GM13977 (cell line): ENCODE measurements at regions not wholly inside any gene's neighbourhood (a gene's known extent, or its start where the extent isn't known, plus 50 kb on each side); places are given as distances from the start of the nearest gene placed in this dataset.
"Not testable (repeated sequence)": the region's sequence is repeated elsewhere in the genome, so short reads cannot be mapped to it uniquely, and the experiment has no call there.

Experiments used
- DNase-seq: peaks from one replicate; pipeline ENCODE4 v3.0.0; 2012; ENCODE audit warnings: low spot score
- in situ Hi-C: fragments of 300-500 bp; cut with MboI; formaldehyde crosslinking; loops from one replicate; pipeline ENCODE4 v1.12.0; 2022; ENCODE audit warnings: low sequenced_read_pairs, low pct_unique_long_range_greater_than_20kb, mixed read lengths, inconsistent platforms; ENCODE audit not compliant: unreplicated experiment
- TF ChIP-seq, protein P1 (sequence below): IDR thresholded peaks from 2 replicates; pipeline ENCODE4 v1.5.1; 2012; ENCODE audit warnings: mild to moderate bottlenecking, control low read depth; ENCODE audit not compliant: insufficient read depth; ENCODE audit errors: extremely low read depth, missing control alignments

DNA sequence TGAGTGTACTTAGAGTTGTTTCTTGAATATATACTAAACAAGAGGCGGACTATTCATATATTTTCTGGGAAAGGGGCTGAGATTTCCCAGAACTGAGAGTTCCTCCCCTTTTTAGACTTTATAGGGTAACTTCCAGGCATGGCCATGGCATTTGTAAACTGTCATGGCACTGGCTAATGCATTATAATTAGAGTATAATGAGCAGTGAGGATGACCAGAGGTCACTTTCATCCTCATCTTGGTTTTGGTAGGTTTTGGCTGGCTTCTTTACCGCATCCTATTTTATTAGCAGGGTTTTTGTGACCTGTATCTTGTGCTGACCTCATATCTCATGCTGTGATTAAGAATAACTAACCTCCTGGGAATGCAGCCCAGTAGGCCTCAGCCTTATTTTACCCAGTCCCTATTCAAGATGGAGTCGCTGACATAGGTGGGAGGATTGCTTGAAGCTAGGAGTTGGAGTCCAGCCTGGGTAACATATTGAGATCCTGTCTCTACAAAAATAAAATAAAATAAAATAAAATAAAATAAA is 91.4 kb downstream of the MOBP start:
- in situ Hi-C loops: no loop called here
- TF ChIP-seq, protein P1, sequence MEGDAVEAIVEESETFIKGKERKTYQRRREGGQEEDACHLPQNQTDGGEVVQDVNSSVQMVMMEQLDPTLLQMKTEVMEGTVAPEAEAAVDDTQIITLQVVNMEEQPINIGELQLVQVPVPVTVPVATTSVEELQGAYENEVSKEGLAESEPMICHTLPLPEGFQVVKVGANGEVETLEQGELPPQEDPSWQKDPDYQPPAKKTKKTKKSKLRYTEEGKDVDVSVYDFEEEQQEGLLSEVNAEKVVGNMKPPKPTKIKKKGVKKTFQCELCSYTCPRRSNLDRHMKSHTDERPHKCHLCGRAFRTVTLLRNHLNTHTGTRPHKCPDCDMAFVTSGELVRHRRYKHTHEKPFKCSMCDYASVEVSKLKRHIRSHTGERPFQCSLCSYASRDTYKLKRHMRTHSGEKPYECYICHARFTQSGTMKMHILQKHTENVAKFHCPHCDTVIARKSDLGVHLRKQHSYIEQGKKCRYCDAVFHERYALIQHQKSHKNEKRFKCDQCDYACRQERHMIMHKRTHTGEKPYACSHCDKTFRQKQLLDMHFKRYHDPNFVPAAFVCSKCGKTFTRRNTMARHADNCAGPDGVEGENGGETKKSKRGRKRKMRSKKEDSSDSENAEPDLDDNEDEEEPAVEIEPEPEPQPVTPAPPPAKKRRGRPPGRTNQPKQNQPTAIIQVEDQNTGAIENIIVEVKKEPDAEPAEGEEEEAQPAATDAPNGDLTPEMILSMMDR: no peak
- no peak for DNase-seq

DNA sequence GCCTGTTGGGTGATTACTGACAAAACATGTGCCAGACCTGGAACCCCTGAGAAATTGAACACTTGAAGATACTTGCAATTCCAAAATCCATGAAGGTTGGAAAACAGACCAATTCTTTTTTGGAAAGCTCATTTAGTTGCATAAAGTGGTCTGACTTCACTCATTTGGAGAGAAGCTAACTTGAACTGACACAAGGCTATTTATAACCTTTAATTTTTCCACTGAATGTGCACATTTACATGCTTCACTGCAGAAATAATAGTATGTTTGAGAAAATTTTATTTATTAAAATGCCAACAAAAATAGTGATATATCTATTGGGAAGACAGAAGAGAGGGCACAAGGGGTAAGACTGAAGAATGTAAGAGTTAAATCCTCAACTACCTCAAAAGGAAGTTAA is 92.1 kb downstream of the MOBP start:
- TF ChIP-seq, protein P1: no peak
- in situ Hi-C loops: no loop called here
- no peak for DNase-seq

DNA sequence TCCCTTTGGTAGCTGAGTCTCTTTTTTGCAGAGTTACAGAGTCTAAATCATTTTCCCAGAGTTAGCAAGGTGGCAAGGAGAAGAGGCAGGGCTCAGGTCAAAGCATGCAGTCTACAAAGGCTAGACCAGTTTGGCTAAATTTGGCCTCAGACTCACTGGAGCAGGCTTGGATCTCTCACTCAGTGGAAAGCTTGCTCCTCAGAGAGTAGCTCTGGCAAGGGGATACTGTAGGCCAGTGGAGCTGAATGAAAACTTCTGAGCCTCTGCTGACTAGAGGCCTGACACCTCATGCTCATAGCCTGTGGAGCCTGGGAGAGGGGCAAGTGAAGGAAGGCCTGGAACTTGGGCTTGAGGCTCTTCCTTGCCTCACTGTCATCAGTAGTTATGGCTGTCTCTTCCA is 101.0 kb downstream of the MOBP start:
- TF ChIP-seq, protein P1: no peak
- no peak for DNase-seq
- in situ Hi-C loops: no loop called here

DNA sequence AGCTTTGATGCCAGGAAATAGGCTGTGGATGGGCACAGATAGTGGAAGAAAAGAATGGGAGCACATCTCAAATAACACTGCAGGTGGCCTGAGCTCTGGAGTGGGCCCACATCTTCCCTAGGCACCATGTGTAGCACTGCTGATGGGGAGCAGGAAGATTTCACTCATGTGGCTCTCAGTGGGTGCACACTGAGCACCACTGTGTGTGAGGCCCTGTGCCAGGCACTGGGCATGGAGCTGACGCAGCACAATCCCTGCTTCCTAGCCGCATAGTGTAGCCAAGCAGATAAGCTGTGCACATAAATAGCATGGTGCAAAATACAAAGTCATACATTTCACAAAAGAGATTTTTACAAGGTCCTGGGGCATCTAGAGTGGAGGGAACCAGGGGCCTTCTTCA is 101.6 kb downstream of the MOBP start:
- in situ Hi-C loops: no loop called here
- TF ChIP-seq, protein P1: no peak
- DNase-seq: no peak

DNA sequence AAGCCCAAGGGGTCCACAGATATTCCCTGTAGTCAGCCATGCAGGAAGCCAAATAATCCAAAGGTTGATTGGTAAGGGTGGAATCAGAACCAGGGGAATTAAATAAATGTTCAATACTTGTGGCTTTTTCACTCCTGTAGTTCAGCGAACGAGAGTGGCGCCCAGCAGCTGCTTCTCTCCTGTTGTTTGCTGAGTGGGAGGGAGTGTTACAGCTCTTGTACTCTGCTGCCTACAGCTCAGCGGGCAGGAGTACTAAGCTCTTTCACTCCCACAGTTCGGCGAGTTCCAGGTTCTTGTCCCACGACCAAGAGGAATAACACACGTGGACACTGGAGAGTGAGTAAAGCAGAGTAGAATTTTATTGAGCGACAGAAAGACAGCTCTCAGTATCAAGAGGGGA is 105.9 kb downstream of the MOBP start:
- no peak for DNase-seq
- in situ Hi-C loops: no loop called here
- TF ChIP-seq, protein P1: no peak

DNA sequence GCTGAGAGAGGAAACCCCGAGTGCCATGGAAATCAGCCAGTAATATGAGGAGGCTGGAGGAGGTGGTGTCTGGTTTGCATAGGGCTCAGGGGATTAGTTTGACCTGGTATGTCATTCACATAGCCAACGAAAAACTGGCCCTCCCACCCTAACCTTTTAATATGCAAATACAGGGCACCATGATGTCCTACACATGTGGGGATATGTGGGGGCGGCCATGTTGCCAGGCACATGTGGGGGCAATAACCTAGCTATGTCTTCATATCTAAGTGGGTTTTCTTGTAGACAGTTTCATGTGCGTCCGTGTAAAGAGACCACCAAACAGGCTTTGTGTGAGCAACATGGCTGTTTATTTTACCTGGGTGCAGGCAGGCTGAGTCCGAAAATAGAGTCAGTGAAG is 110.1 kb downstream of the MOBP start:
- no peak for DNase-seq
- TF ChIP-seq, protein P1: no peak
- in situ Hi-C loops: no loop called here

DNA sequence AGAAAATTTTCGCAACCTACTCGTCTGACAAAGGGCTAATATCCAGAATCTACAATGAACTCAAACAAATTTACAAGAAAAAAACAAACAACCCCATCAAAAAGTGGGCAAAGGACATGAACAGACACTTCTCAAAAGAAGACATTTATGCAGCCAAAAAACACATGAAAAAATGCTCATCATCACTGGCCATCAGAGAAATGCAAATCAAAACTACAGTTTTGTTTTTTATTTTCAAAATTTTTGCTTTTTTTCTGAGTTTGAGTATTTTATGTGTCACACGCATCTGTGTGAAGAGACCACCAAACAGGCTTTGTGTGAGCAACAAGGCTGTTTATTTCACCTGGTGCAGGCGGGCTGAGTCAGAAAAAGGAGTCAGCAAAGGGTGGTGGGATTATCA is 118.7 kb downstream of the MOBP start:
- DNase-seq, in situ Hi-C loops: not testable (repeated sequence)
